ENCODE measurements at regions not wholly inside any gene's neighbourhood (a gene's known extent, or its start where the extent isn't known, plus 50 kb on each side); places are given as distances from the start of the nearest gene placed in this dataset.

DNA sequence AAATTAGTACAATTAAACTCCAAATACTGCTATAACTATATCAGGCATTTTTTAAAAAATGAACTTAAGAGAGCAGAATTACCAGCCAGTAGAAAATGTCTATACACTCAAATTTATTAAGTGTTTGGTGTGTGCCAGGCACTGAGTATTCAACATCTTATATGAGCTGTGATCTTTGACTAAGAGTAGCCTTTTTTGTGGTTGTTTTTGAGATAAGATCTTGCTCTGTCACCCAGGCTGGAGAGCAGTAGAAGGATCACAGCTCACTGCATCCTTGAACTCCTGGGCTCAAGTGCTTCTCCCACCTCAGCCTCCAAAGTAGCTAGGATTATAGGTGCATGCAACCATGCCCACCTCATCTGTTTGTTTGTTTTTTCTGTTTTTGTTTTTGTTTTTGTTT, 102.5 kb upstream of the CELF2 start:
- TF ChIP-seq, protein P1, sequence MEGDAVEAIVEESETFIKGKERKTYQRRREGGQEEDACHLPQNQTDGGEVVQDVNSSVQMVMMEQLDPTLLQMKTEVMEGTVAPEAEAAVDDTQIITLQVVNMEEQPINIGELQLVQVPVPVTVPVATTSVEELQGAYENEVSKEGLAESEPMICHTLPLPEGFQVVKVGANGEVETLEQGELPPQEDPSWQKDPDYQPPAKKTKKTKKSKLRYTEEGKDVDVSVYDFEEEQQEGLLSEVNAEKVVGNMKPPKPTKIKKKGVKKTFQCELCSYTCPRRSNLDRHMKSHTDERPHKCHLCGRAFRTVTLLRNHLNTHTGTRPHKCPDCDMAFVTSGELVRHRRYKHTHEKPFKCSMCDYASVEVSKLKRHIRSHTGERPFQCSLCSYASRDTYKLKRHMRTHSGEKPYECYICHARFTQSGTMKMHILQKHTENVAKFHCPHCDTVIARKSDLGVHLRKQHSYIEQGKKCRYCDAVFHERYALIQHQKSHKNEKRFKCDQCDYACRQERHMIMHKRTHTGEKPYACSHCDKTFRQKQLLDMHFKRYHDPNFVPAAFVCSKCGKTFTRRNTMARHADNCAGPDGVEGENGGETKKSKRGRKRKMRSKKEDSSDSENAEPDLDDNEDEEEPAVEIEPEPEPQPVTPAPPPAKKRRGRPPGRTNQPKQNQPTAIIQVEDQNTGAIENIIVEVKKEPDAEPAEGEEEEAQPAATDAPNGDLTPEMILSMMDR (conservative IDR thresholded peaks at IDR 0.05 in 1 of 2, IDR thresholded peaks at IDR 0.05 in 1 of 2; ENCODE audit: extremely low read depth in 1 of 2, insufficient read depth in 1 of 2, low read depth in 1 of 2, low read length in 2 of 2): no peak
- no peak for TF ChIP-seq EZH2 (IDR thresholded peaks at IDR 0.05; ENCODE audit: borderline replicate concordance, low read length)

All from mammary epithelial cell (primary cell).